ENCODE measurements at regions not wholly inside any gene's neighbourhood (a gene's known extent, or its start where the extent isn't known, plus 50 kb on each side); places are given as distances from the start of the nearest gene placed in this dataset.

- TF ChIP-seq, protein P1, sequence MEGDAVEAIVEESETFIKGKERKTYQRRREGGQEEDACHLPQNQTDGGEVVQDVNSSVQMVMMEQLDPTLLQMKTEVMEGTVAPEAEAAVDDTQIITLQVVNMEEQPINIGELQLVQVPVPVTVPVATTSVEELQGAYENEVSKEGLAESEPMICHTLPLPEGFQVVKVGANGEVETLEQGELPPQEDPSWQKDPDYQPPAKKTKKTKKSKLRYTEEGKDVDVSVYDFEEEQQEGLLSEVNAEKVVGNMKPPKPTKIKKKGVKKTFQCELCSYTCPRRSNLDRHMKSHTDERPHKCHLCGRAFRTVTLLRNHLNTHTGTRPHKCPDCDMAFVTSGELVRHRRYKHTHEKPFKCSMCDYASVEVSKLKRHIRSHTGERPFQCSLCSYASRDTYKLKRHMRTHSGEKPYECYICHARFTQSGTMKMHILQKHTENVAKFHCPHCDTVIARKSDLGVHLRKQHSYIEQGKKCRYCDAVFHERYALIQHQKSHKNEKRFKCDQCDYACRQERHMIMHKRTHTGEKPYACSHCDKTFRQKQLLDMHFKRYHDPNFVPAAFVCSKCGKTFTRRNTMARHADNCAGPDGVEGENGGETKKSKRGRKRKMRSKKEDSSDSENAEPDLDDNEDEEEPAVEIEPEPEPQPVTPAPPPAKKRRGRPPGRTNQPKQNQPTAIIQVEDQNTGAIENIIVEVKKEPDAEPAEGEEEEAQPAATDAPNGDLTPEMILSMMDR (IDR thresholded peaks at IDR 0.05; ENCODE audit: borderline replicate concordance, extremely low read depth, low read length, poor library complexity, severe bottlenecking), result no peak
- TF ChIP-seq EZH2 (IDR thresholded peaks at IDR 0.05; ENCODE audit: borderline replicate concordance, low read depth, low read length, severe bottlenecking), result no peak
Observed at GRCh38 chr2:18708203-18708715, 118.9 kb upstream of the NT5C1B start.
